ENCODE measurements at regions not wholly inside any gene's neighbourhood (a gene's known extent, or its start where the extent isn't known, plus 50 kb on each side); places are given as distances from the start of the nearest gene placed in this dataset.

DNA sequence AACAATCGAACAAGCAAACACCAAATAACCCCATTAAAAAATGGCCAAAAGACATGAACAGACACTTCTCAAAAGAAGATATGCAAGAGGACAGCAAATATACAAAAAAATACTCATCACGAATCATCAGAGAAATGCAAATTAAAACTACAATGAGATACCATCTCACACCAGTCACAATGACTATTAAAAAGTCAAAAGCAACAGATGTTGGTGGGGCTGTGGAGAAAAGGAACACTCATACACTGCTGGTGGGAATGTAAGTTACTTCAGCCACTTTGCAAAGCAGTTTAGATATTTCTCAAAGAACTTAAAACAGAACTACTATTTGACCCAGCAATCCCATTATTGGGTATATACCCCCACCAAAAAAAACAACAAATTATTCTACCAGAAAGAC lies 51.3 kb upstream of the FLI1 start:
- ATAC-seq (no peak), DNase-seq (no peak)
- Histone ChIP-seq H3K9me3 (no peaks in the 10 kb centered on the region), H3K4me3 (no peak overlapping the region), H3K36me3 (no peaks in the 10 kb centered on the region), H3K4me1 (no peaks in the 10 kb centered on the region), H3K27ac (no peak overlapping the region), H3K27me3 (no peaks in the 10 kb centered on the region)
- TF ChIP-seq CTCF (IDR thresholded peaks at IDR 0.05 in 4 of 5, conservative IDR thresholded peaks at IDR 0.05 in 1 of 5) (no peak), POLR2A (IDR thresholded peaks at IDR 0.05) (no peak)
- intact Hi-C loops (cut with DNase I; ENCODE audit: low total_unique reads) (no loop called here), in situ Hi-C loops (cut with MboI; ENCODE audit: low sequenced_read_pairs in 4 of 4) (loop anchor here in 3 of 4 donors (25.0 kb wide), 3 partner anchors 155 to 605 kb away; no protein-coding TSS in a partner anchor)

DNA sequence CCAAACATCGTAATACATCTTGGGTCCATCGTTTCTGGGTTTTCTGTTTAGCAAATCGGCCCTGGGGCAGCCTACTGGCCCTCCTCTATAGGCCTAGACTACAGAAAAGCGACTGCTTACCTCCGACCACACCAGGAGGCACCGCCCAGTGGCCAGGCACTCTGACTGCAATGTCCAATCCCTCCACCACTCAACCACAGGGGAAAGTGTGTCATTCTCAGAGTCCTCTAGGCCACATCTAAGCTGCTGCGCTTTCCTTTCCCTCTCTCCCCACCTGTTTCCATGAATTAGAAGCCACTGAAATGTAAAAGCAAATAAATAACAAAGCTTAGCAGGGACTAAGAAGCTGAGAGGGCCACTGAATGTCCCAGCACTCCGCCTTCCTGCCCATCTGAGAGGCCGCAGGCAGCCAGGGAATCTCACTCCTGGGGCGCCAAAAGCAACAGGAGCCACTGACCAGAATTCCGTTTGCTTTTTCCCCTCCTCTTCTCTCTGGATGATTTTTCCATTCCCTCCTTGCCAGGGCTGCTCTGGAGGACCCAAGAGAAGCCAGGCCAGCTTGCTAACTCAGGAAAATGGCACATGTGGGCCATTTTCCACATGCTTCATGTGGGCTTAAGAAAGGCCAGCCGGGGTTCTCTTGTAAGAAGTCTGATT lies 50.1 kb upstream of the FLI1 start:
- Histone ChIP-seq H3K4me1 (no peaks in the 10 kb centered on the region), H3K27ac (no peak overlapping the region), H3K36me3 (no peaks in the 10 kb centered on the region), H3K4me3 (no peak overlapping the region), H3K27me3 (no peaks in the 10 kb centered on the region), H3K9me3 (no peaks in the 10 kb centered on the region)
- DNase-seq = no peak
- intact Hi-C loops (cut with DNase I; ENCODE audit: low total_unique reads) (no loop called here), in situ Hi-C loops (cut with MboI; ENCODE audit: low sequenced_read_pairs in 4 of 4) (loop anchor here in 3 of 4 donors (25.0 kb wide), 3 partner anchors 156 to 606 kb away; no protein-coding TSS in a partner anchor)
- no peak for ATAC-seq
- TF ChIP-seq POLR2A (IDR thresholded peaks at IDR 0.05) (no peak), CTCF (IDR thresholded peaks at IDR 0.05 in 4 of 5, conservative IDR thresholded peaks at IDR 0.05 in 1 of 5) (no peak)
